Brain pericyte (primary cell): ENCODE measurements at regions not wholly inside any gene's neighbourhood (a gene's known extent, or its start where the extent isn't known, plus 50 kb on each side); places are given as distances from the start of the nearest gene placed in this dataset.

Experiments used
- DNase-seq: peaks from one replicate; pipeline ENCODE4 v3.0.0-alpha.2; 2012; ENCODE audit warnings: low read depth, low spot score

DNA sequence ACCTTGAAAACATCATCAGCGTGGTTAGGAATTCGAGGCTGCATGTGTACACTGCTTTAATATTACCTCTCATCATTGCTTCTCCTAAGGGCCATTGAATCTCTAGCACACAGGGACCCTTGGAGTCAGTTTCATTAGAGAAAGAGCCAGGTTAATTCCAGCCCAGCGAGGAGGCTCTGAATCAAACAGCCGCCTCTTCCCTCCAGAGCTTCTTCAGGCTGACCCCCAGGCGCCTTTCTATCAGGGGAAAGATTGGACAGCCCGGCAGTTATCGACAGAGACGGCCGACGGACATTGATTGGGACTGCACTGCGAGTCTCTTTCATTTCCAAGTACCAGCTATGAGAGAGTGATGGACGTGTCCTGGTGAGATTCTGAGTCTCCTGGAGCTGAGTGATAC is 159.2 kb downstream of the ANKRD60 start:
- no peak for DNase-seq

DNA sequence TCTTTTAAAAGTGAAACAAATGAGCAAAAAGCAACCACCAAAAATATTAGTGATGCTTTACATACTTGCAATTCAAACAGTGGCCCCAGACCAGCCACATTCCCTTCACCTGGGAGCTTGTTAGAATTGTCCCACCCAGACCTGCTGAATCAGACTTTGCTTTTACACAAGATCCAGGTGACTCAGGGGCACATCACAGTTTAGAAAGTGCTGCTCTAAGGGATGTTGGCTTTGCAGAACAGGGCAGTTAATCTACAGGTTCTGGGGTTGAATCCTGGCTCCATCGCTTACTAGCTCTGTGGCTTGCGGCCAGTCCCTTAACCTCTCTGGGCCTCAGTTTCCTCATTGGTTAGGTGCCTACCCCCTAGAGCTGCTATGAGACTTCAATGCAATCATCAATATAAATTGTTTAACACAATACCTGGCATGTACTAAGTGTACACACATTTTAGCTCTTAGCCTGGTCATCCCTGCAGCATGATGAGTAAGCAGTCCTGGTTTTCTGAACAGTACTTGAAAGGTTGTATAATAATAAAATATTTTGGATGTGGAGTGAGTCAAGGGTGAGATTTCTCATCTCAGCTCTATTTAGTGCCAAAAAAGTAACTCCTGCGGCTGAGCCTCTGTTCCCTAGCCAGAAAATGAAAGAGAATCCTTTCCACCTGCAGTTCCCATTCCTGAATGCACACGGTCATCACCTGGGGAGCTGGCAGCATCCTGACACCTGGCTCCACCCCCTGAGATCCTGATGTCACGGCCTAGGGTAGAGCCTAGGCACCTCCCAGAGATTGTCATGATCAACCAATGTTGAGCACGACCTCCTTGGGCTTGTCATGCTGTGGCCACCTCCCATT is 162.7 kb downstream of the ANKRD60 start:
- no peak for DNase-seq

DNA sequence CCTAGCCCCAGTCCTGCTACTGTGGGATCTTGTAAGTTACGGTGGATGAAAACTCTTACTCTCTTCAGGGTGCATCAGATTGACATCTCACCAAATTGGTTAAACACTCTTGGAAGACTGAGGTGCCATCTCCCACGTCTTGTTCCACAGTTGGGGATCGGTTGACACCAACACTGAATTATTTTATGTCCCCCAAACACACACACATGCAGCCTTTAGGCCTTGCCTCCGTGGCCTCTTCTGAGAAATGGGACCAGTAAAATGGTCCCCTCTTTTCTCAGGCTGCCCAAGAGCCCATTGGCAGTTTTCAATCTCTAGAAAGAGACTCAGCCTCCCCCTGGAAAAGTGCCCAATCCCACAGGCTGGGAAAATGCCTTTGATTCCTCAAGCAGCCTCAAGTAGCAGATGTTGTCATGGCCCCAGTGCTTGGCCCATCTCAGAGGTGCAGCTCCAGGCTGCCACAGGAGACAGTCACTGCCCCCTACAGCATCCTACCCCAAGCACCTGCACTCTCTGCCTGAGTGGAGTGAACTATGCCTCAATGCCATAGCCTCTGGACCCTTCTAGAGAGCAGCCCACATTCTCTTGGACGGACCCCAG is 163.9 kb downstream of the ANKRD60 start:
- no peak for DNase-seq

GRCh38 chr20:58059260-58059544 is 169.3 kb downstream of the ANKRD60 start:
- no peak for DNase-seq

GRCh38 chr20:58058421-58059259 is 169.8 kb downstream of the ANKRD60 start:
- DNase-seq = no peak

- no peak for DNase-seq
Observed at GRCh38 chr20:58056921-58057686, 171.3 kb downstream of the ANKRD60 start.

DNA sequence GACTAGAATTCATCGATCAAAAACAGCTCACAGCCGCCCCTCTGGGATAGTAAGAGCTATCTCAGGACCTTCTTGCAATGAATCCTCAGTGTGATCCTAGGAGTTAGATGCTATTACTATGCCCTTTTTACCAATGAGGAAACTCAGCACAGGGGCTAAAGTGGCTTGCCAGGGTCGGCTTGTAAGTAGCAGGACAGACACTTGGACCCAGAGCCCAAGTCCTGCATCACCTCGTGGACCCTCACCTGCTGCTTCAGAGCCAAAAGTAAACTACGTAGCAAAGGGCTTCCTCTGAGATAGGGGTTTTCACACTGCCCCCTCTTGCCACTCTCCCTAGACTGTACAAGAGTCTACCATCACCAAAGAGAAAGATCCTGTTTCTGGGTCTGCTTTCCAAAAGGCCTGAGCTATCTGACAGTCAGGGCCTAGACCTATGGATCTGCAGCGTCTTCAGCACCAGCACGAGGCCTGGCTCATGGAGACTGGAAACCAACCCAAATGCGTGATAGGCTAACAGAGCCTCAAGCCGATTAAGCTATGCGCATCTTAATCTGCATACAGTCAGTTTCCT is 172.3 kb downstream of the ANKRD60 start:
- DNase-seq = no peak

DNA sequence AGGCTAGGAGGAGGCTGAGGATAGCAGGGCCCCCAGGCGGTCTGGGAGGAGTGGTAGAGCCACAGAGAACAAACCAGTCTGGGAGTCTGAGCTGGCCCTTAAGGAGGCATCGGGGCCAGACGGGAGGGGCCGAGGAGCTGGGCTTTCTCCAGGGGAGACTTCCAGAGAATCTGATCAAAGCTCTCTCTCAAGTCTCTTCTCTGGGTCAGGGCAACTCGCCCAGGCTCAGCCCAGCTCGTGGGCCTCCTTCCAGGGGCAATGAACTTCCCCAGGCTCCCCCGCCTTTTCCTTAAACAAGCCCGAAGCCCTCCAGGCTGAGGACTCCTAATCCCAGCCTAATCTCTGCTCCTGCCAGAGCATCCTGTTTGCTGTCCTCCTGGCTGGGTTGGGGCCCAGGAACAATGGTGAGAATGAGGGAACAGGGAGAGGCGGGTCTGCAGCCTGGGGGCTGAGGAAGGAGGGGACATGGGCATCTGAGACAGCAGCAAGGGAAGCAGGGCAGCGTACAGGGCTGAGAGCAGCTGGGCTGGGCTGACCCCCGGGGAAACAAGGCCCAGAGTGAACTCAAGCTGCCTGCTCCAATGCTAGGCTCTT is 173.6 kb downstream of the ANKRD60 start:
- no peak for DNase-seq

DNA sequence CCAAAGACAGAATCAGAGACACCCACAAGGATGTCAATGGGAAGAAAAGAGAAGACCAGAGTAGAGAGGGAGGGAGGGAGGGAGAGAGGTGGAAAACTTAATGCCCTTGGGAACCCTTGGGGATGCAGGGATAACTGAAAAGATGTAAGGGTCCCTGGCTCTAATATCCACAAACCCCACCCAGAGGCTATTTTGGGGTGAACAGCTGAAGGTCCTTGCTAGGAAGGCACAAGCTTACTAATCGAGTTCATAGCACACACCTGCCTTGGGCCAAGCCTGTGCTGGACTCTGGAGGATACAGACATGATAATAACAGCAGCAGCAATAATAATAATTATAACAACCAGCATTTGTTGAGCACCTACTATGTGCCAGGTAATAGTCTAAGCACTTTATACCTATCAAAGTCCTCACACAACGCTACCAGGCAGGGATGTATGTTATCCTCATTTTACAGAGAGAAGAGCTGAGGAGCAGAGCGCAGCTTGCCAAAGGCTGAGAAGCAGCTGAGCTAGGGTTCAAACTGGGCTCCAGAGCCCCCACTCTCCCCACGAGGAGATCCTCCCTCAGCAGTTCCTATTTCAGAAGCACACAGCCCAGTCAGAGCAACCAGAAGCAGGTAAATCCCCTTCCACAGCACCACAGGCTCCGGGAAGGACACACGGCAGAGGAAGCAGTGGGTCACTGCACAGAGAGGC is 174.2 kb downstream of the ANKRD60 start:
- DNase-seq = no peak

DNA sequence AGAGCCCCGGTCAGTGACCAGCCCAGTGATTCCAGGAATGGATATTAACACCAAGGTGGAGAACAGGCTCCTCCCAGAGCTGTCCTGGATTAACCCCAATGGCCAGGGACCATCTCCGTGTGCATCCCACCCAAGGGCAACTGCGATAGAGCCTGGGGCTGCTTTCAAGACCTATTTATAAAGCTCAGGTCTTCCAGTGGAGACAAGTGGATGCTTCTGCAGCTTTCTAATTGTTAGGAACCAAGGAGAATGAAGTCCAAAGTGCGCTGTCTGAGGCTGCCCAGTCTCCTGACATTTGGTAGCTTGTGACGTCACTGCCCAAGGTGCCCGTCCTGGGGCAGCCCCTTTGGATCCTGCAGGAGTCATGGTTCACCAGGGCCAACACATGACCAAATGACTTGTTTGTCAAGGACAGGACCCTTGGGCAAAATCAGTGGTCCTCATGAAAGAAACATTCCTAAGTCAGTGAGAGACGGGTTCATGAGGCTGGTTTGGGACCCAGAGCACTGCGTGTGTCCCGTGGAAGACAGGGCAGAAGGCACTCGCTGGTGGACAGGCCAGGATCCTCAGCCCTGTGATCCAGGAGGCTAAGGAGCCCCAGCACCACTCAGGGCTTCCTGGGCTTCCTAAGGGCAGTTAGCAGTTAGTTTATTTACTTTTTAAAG is 174.9 kb downstream of the ANKRD60 start:
- DNase-seq = no peak

DNA sequence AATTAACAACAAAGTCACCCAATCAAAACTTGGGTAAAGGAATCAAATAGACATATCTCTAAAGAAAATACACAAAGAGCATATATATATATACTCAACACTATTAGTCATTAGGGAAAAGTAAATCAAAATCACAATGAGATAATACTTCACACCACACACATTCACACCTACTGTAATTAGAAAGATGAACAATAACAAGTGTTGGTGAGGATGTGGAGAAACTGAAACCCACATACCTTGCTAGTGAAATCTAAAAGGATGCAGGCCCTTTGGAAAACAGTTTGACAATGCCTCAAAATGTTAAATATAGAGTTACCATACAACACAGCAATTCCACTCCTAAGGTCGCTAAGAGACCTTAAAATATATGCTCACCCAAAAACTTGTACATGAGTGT is 177.1 kb downstream of the ANKRD60 start:
- DNase-seq = no peak

- no peak for DNase-seq
Observed at GRCh38 chr20:58048096-58048702, 180.3 kb downstream of the ANKRD60 start.

DNA sequence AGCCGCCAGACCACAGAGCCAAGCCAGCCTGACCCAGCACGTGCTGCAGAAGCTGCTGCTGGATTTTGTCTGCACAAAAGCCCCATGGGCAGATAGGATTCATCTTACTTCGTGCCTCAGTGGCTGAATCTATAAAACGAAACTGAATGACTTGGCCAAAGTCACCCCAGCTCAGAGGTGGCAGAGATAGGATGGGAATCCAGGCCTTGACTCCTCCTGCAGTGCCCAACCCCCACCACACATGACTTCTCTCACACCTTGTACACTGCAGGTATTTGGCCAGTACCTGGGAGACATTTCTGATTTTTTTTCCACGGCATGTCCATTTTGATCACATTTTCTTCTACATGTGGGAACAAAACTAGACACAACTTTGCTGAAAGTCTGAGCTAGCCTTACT is 182.1 kb downstream of the ANKRD60 start:
- DNase-seq = no peak

DNA sequence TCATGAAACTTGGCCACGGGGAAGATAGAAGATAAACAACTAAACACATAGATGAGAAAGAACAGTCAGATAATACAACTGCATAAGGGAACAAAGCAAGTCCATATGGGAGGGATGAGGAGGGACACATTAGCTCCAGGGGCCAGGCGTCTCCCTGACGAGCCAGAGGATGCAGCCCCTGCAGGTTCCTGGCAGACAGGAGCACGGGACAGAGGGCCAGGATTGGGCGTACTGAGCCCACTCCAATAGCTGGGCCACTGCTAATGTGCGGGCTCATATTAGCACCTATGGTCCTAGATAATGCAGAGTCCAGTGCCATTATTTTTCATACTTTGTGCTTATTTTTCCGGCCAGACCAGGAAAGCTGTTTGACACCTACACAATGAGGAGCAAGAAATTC is 182.9 kb downstream of the ANKRD60 start:
- no peak for DNase-seq

DNA sequence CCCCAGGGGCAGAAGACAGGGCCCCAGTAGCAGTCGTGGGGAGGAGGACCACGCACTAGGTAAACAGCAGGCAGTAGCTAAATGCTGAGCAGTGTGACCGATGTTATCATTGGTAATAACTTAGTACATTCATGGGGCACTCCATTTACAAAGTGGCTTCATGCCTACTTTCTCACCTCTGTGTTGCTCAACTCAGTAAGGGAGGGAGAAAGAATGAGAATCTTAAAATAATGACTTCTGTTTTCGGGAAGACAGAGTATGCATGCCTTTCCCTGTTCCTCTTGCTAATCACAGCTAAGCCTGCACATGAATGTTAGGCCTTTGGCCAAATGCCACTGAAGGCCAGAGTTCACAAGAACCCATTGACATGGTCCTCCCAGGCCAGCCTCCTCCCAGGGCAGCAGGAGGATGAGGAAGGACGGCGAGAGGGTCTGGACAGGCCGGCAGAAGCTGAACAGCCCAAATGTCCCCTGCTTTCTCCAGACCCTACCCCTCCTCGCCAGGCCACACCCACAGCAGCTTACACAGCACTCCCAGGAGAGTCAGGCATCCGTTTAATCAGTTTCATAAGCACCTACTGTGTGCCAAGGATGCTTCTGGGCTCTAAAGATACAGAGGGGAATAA is 183.4 kb downstream of the ANKRD60 start:
- no peak for DNase-seq

GRCh38 chr20:58044286-58044685 is 184.2 kb downstream of the ANKRD60 start:
- DNase-seq = no peak

DNA sequence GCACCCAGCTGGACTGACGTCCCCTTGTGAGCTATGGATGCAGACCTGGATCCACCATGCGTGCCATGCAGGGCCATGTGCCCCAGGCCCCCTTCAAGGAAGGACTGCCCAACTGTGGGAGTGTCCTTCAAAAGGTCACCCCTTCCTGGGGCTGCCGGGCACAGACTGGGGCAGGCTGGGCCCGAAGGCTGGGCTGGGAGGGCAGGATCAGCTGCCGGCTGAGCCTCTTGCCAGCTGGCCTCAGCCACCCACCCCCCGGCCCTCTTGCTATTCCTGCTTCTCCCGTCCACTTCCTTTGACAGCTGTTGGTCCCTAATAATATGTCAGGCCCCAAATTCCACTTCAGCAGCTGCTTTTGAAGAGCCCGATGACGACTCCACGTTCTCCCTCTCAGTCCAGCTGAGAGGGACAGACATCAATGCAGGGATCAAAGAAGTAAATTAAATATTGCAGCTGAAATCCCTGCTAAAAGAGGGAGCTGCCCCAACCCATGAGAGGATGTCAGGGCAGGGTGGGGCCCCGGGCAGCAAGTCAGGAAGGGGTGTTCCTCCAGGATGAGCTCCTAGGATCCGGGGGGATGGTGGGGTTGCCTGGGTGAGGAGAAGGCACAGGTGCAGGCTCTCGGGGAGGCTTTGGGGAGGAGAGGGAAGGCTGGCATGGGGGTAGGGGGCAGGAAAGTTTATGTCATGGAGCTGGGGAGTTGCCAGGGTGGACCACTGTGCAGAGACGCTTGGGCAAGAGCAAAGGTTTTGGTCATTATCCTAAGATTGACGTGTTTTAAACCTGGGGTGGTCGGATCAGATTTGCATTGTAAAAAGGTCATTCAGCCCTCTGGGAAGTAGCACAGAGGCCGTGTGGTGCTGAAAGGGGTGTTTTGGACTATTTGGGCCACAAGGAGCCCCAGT is 185.0 kb downstream of the ANKRD60 start:
- no peak for DNase-seq

DNA sequence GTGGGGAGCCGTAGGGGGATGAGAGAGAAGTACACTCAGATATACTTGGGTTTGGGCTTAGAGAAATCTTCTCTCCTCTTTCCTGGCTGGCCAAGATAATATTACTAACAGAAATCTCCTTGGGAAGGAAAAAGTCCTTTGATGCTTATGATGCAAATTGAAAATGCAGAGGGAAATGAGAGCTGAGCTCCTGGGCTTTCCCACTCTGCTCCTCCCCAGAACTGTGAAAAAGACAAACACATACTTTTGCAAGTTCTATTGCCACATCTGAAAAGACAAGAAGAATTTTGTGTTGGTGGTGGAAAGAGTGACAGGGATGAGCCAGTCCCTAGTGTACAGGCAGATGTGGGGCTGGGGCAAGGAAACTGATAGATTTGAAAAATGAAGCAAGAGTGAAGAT is 185.9 kb downstream of the ANKRD60 start:
- DNase-seq = no peak
